ENCODE measurements at regions not wholly inside any gene's neighbourhood (a gene's known extent, or its start where the extent isn't known, plus 50 kb on each side); places are given as distances from the start of the nearest gene placed in this dataset.

- Histone ChIP-seq H3K36me3 (no peaks in the 10 kb centered on the region), H3K27ac (no peak overlapping the region), H3K4me1 (no peaks in the 10 kb centered on the region), H3K4me3 (no peak overlapping the region), H3K27me3 (peaks cover 0 to 4% (median 0%) of the 10 kb centered on the region in 9 donors), H3K9me3 (no peaks in the 10 kb centered on the region)
- intact Hi-C loops (cut with DNase I): no loop called here
- ATAC-seq (no peak), DNase-seq (no peak)
- 28 to 36% (median 29%) methylated on average over 5 of the region's 5 CpGs for WGBS, 4 donors
- TF ChIP-seq POLR2A (IDR thresholded peaks at IDR 0.05): no peak
- no peak for TF ChIP-seq CTCF (IDR thresholded peaks at IDR 0.05)
These were observed 87.0 kb upstream of the ONECUT1 start for GRCh38 chr15:52876991-52877663.

- Histone ChIP-seq H3K4me1 (no peaks in the 10 kb centered on the region), H3K4me3 (no peak overlapping the region), H3K27me3 (peaks cover 0 to 10% (median 0%) of the 10 kb centered on the region in 9 donors), H3K36me3 (no peaks in the 10 kb centered on the region), H3K27ac (no peak overlapping the region), H3K9me3 (no peaks in the 10 kb centered on the region)
- ATAC-seq (no peak), DNase-seq (no peak)
- intact Hi-C loops (cut with DNase I): no loop called here
- TF ChIP-seq CTCF (IDR thresholded peaks at IDR 0.05): no peak
- TF ChIP-seq POLR2A (IDR thresholded peaks at IDR 0.05): no peak
- 82 to 86% (median 86%) methylated on average over 8 of the region's 8 CpGs for WGBS, 4 donors
These were observed 82.1 kb upstream of the ONECUT1 start for GRCh38 chr15:52872036-52872818.

GRCh38 chr15:52870015-52870414 is 79.9 kb upstream of the ONECUT1 start:
- Histone ChIP-seq H3K36me3 (no peaks in the 10 kb centered on the region), H3K27me3 (peaks cover 0 to 10% (median 0%) of the 10 kb centered on the region in 9 donors), H3K4me1 (no peaks in the 10 kb centered on the region), H3K4me3 (no peak overlapping the region), H3K9me3 (peaks cover 0 to 15% (median 0%) of the 10 kb centered on the region in 12 donors), H3K27ac (no peak overlapping the region)
- intact Hi-C loops (cut with DNase I): no loop called here
- DNase-seq (no peak), ATAC-seq (no peak)
- TF ChIP-seq POLR2A (IDR thresholded peaks at IDR 0.05): no peak
- no peak for TF ChIP-seq CTCF (IDR thresholded peaks at IDR 0.05)
- 61 to 76% (median 70%) methylated on average over 3 of the region's 3 CpGs for WGBS, 4 donors

- TF ChIP-seq CTCF (IDR thresholded peaks at IDR 0.05) (no peak), POLR2A (IDR thresholded peaks at IDR 0.05) (no peak)
- Histone ChIP-seq H3K27ac (no peak overlapping the region), H3K36me3 (no peaks in the 10 kb centered on the region), H3K27me3 (peaks cover 0 to 7% (median 0%) of the 10 kb centered on the region in 9 donors), H3K9me3 (peaks cover 0 to 17% (median 0%) of the 10 kb centered on the region in 12 donors), H3K4me3 (no peak overlapping the region), H3K4me1 (no peaks in the 10 kb centered on the region)
- intact Hi-C loops (cut with DNase I): no loop called here
- DNase-seq (no peak), ATAC-seq (no peak)
- 71 to 77% (median 75%) methylated on average over 5 of the region's 5 CpGs for WGBS, 4 donors
These were observed 76.6 kb upstream of the ONECUT1 start for GRCh38 chr15:52866698-52867097.
